ENCODE measurements at regions not wholly inside any gene's neighbourhood (a gene's known extent, or its start where the extent isn't known, plus 50 kb on each side); places are given as distances from the start of the nearest gene placed in this dataset.
"Not testable (repeated sequence)": the region's sequence is repeated elsewhere in the genome, so short reads cannot be mapped to it uniquely, and the experiment has no call there.

- no peak overlapping the region for H3K27ac ChIP-seq
These were observed 349.8 kb upstream of the ARID1B start for GRCh38 chr6:156427345-156427744.

DNA sequence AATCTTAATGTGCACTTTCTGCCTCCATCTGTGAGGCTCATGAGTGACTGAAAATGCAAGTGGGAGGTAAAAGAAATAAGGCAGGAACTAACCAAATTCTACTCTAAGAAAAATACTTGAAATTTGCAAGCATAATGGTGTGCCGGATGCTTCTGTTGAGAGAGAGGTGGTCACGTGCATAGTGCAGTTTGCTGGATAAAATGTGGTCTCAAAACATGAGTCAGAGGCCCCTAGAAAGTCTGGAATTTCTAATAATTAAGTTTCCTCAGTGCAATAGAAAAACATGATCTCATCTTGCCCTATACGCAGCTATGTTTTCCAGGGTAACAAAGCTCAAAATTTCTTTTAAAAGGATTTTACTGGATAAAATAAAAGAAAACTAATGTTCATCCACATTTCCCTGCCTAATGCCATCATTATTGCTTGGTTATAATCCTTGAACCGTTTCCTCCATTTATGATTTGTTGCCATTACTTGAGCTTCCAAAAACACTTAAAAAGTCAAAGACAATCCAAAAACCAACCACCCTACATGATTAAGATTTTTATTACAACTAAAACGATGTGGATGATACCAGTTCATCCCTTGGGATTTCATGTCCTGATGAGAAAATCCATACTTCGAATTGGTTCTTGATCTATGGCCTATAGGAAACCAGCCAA, 351.7 kb upstream of the ARID1B start:
- Histone ChIP-seq H3K4me2 (no peak overlapping the region), H3K4me1 (no peaks in the 10 kb centered on the region), H3K9me3 (no peaks in the 10 kb centered on the region), H3K27ac (no peak overlapping the region), H3K4me3 (no peak overlapping the region)
- WGBS (ENCODE audit: missing lambda C conversion rate), result 33% methylated on average over 6 of the region's 6 CpGs
- TF ChIP-seq POLR2A (IDR thresholded peaks at IDR 0.05; ENCODE audit: low read length), result no peak
- TF ChIP-seq EHMT2 (IDR thresholded peaks at IDR 0.05; ENCODE audit: low read depth), result no peak
- no peak for TF ChIP-seq HOXA7 (CRISPR knock-in tag; IDR thresholded peaks at IDR 0.05)
- no peak for TF ChIP-seq HES2 (IDR thresholded peaks at IDR 0.05)
- no peak for FAIRE-seq
- ATAC-seq, result no peak
- CTCF ChIA-PET, result no interaction called here
- POLR2A ChIA-PET, result no interaction called here
- no peak for DNase-seq (ENCODE audit: low read depth in 1 of 2, low spot score in 1 of 2)

More at GRCh38 chr6:156427345-156427744, 349.8 kb upstream of the ARID1B start:
- FAIRE-seq (no peak), ATAC-seq (peak; percentile 46 to 64; a peak in 4 of 6 replicates), DNase-seq (ENCODE audit: low read depth in 1 of 2, low spot score in 1 of 2) (peak; percentile 3 to 57)
- WGBS (ENCODE audit: missing lambda C conversion rate), result 7% methylated on average over 2 of the region's 2 CpGs
- H3K4me1 ChIP-seq, result no peaks in the 10 kb centered on the region
- ChIA-PET CTCF (no interaction called here), POLR2A (no interaction called here)
- no peaks in the 10 kb centered on the region for H3K9me3 ChIP-seq
- H3K4me3 ChIP-seq, result no peak overlapping the region
- no peak for TF ChIP-seq RCOR1 (IDR thresholded peaks at IDR 0.05; ENCODE audit: low read depth, low read length)
- TF ChIP-seq FOSL2 (IDR thresholded peaks at IDR 0.05), result 0 out of 2 replicates have a peak, but pooled peaks have one; percentile 11
- no peak; the same call in 1 of the 2 replicates for TF ChIP-seq FOSL2 (CRISPR knock-in tag; IDR thresholded peaks at IDR 0.05)
- no peak overlapping the region; the same call in 2 of the 3 replicates for H3K4me2 ChIP-seq

- DNase-seq (ENCODE audit: low read depth in 1 of 2, low spot score in 1 of 2), result no peak
These were observed 353.3 kb upstream of the ARID1B start for GRCh38 chr6:156423829-156424228.

DNA sequence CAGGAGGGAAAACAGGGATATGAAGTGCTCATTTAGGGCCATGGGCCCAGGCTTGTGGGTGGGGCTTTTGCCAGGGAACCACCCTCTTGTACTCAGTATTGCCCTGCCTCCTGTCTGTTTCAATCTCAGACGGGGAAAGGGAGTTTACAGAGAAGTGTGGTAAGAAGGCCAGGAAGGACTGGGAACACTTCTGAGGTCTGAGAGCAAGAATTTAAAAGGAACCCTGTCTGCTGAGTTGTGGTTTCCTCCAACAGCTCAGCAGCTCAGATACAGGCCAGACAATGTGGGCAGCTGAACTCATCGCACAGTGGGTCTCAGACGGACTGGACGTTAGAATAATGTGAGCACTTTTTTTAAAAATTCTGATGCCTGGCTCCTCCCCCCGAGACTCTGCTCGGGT, 354.1 kb upstream of the ARID1B start:
- no peaks in the 10 kb centered on the region for H3K4me1 ChIP-seq
- no peak overlapping the region for H3K27ac ChIP-seq
- TF ChIP-seq FOSL2 (IDR thresholded peaks at IDR 0.05) (no peak), FOSL2 (CRISPR knock-in tag; IDR thresholded peaks at IDR 0.05) (no peak), HOXB13 (CRISPR knock-in tag; IDR thresholded peaks at IDR 0.05; ENCODE audit: low read depth) (no peak)
- DNase-seq (ENCODE audit: low read depth in 1 of 2, low spot score in 1 of 2) (no peak), FAIRE-seq (no peak), ATAC-seq (no peak)
- WGBS (ENCODE audit: missing lambda C conversion rate), result 57% methylated on average over 6 of the region's 6 CpGs
- H3K4me2 ChIP-seq, result no peak overlapping the region
- POLR2A ChIA-PET, result interaction anchor here (0.5 kb wide), 1 partner anchor 157 kb away, joined by 3 read pairs; no protein-coding TSS in a partner anchor
- H3K9me3 ChIP-seq, result no peaks in the 10 kb centered on the region
- no peak overlapping the region for H3K4me3 ChIP-seq
- CTCF ChIA-PET, result no interaction called here

More at GRCh38 chr6:156423829-156424228, 353.3 kb upstream of the ARID1B start:
- POLR2A ChIA-PET, result no interaction called here
- ATAC-seq (no peak), FAIRE-seq (no peak)
- H3K4me1 ChIP-seq, result no peaks in the 10 kb centered on the region
- CTCF ChIA-PET, result no interaction called here
- no peak overlapping the region for H3K4me2 ChIP-seq
- no peak overlapping the region for H3K4me3 ChIP-seq
- no peaks in the 10 kb centered on the region for H3K9me3 ChIP-seq
- no peak overlapping the region for H3K27ac ChIP-seq
- 77% methylated on average over 3 of the region's 3 CpGs for WGBS (ENCODE audit: missing lambda C conversion rate)
- TF ChIP-seq, protein P1, sequence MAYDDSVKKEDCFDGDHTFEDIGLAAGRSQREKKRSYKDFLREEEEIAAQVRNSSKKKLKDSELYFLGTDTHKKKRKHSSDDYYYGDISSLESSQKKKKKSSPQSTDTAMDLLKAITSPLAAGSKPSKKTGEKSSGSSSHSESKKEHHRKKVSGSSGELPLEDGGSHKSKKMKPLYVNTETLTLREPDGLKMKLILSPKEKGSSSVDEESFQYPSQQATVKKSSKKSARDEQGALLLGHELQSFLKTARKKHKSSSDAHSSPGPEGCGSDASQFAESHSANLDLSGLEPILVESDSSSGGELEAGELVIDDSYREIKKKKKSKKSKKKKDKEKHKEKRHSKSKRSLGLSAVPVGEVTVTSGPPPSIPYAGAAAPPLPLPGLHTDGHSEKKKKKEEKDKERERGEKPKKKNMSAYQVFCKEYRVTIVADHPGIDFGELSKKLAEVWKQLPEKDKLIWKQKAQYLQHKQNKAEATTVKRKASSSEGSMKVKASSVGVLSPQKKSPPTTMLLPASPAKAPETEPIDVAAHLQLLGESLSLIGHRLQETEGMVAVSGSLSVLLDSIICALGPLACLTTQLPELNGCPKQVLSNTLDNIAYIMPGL (CRISPR knock-in tag; IDR thresholded peaks at IDR 0.05; ENCODE audit: borderline replicate concordance), result no peak
- no peak for TF ChIP-seq RAD21 (conservative IDR thresholded peaks at IDR 0.05 in 1 of 2, IDR thresholded peaks at IDR 0.05 in 1 of 2)
- TF ChIP-seq CHD2 (IDR thresholded peaks at IDR 0.05; ENCODE audit: low read length, partially characterized antibody), result no peak
- no peak for TF ChIP-seq HES2 (IDR thresholded peaks at IDR 0.05)
- no peak for TF ChIP-seq POLR2AphosphoS2 (conservative IDR thresholded peaks at IDR 0.05; ENCODE audit: low read length)
- no peak for TF ChIP-seq FOSB (CRISPR knock-in tag; IDR thresholded peaks at IDR 0.05)

- TF ChIP-seq CEBPB (IDR thresholded peaks at IDR 0.05) (peak in 1 of 2 experiments; percentile 32; a peak in 1 of 4 replicates), PHF8 (IDR thresholded peaks at IDR 0.05; ENCODE audit: borderline replicate concordance, low read depth) (no peak), GATA3 (IDR thresholded peaks at IDR 0.05; ENCODE audit: borderline replicate concordance) (peak; percentile 47)
- Histone ChIP-seq H3K4me3 (no peak overlapping the region), H3K9me3 (no peaks in the 10 kb centered on the region), H3K27ac (no peak overlapping the region), H3K4me1 (no peaks in the 10 kb centered on the region), H3K4me2 (no peak overlapping the region)
- FAIRE-seq (no peak), ATAC-seq (peak in 1 of 2 experiments; percentile 42; a peak in 1 of 6 replicates), DNase-seq (ENCODE audit: low read depth in 1 of 2, low spot score in 1 of 2) (peak in 1 of 2 experiments; percentile 49)
- CTCF ChIA-PET, result no interaction called here
- POLR2A ChIA-PET, result no interaction called here
- WGBS (ENCODE audit: missing lambda C conversion rate), result 25% methylated on average over 2 of the region's 2 CpGs
These were observed 355.2 kb upstream of the ARID1B start for GRCh38 chr6:156421933-156422332.

DNA sequence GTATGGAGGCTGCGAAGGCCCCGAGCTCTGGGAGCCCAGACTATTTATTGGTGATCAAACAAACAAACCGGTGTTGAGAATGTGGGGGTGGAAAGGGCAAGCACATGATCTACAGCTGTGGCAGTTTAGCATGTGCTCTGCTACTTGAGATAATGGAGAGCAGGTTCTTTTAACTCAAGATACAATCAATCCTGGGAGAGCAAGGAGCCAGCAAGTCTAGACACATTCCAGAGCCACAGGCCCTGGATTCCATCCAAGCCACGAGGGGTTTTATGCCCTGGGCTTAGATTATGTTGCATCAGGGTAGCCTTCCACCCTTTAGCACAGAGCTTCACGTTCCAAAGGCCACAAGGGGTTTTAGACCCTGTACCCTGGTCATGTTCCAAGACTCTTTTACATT, 355.9 kb upstream of the ARID1B start:
- 45% methylated on average over 5 of the region's 5 CpGs for WGBS (ENCODE audit: missing lambda C conversion rate)
- H3K27ac ChIP-seq; H3K4me1 ChIP-seq; CTCF ChIA-PET; ATAC-seq; POLR2A ChIA-PET; H3K4me3 ChIP-seq; FAIRE-seq; H3K9me3 ChIP-seq; DNase-seq (ENCODE audit: low read depth in 1 of 2, low spot score in 1 of 2); H3K4me2 ChIP-seq: not testable (repeated sequence)

Data from A549 (cell line).